GM19395 (cell line): ENCODE measurements at regions not wholly inside any gene's neighbourhood (a gene's known extent, or its start where the extent isn't known, plus 50 kb on each side); places are given as distances from the start of the nearest gene placed in this dataset.
A peak's percentile ranks its signal among the peaks of the same experiment; 100 is the strongest.
"Not testable (repeated sequence)": the region's sequence is repeated elsewhere in the genome, so short reads cannot be mapped to it uniquely, and the experiment has no call there.

ENCODE experiments used
- ATAC-seq: cut with Tn5 transposase; IDR thresholded peaks from one replicate; pipeline ENCODE4 v1.9.1; 2021; ENCODE audit warnings: mild to moderate bottlenecking, moderate library complexity; ENCODE audit not compliant: unreplicated experiment

DNA sequence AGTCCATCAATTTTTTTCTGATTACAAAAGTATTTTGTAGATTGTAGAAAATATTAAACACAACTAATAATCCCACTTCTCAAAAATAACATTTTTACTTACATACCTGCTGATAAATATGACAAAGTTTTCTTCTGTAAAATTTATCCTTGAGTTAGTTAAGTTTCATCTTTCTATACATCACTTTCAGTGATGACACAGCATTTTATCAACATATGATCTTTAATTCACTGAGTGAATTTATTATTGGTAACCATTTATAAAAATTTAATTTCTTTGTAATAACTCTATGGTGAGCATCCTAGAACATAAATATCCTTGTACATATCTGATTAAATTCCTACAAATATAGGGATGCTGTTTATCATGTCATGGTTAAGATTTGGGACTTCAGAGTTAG, 385.0 kb upstream of the SLC35B3 start:
- no peak for ATAC-seq

DNA sequence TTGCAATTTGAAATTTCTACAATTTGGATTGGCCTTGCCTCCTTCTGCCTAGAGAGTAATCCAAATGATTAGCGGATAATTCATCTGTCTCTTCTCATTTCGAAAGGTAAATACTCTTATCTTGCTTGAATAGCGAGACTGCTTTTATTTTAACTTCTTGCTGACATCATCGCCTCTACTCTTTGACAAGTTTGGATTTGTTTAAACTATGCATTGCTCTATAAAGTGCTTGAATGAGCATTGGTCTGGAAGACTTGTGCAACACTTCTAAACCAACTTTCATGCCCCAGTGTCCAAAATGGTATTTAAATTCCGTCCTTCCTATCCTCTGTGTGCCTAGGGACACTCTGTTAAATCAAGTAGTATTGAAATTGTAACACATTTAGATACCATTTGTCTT, 384.1 kb upstream of the SLC35B3 start:
- no peak for ATAC-seq

DNA sequence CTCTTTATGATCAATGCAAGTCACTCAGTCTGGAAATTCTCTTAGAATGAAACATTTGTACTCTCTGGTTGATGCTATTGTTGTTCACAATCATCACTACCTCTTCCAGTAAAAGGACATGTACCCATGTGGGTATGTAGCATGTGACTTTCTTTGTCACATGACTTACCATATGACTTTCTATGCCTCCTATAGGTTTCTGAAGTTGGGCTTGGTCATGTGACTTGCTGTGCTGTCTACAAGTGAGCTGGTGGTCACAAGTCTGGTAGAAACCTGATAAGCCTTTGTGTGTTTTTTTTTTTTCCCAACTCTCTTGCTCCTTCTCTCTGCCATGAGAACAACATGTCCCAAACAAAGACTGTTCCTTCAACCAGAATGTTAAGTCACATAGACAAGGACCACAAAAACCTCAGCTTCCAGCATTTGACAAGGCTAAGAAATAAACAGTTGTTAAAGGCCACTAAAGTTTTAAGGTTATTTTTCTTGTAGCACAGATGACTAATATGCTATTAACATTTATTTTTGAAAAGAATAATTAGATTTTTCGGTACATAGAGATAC, 379.2 kb upstream of the SLC35B3 start:
- ATAC-seq, result no peak

DNA sequence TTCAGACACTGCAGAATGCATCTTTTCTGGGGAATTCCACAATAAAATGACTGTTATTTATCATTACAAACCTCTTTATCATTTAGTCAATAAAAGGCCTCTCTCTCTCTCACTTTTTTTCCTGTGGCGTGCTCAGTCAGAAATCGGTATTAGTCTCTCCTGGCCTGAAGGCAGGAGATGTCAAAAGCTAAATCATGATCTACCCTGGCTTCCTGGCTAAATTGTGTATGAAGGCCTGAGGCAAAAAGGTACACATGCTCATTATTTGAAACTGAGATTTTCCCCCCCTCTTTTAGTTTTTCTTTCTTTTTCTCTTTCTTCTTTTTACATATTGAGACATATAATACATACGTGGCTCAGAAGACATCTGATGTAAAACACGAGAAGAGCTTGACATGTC, 375.0 kb upstream of the SLC35B3 start:
- ATAC-seq, result no peak

DNA sequence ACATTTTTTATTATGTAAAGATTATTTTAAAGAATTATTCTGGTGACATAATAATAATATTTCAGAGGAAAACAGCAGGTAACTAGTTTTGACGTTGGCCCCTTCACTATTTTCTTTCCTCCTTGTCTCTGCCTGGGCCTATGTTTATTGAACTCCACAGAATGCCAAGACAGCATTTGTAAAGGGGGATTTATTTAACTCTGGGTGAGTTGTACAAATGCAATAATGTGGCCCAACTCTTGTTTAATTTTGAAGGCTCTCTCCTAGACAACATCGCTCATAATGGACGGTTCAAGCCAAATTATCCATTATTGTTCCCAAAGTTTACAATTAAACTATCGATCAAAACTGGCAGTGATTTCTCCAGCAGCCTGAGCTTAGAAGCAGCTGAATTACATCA, 374.3 kb upstream of the SLC35B3 start:
- ATAC-seq, result no peak

DNA sequence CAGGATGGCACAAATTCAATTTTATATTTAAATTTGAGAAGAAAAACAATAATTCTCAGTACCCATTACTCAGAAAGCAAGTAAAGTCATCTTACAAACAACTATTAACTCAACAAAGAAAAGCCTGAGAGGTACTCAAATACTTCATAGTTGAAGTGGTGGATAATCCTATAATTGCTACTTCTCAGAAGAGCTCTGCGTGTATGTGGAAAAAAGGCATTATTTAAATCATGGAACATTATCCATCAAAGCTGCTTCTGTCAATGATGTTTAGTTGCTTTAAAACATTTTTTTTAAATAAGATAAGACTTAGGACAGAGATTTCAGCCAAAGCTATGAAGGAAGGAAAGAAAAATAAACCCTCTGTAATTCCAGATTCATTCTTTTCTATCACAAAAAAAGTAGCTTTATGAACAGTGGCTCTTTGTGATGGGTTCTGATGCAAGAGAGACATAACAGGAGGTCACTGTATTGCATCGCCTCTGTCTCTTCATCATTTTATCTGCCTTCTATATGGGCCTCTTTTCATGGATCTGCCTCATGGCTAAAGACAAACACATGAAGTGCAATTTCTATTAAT, 367.9 kb upstream of the SLC35B3 start:
- no peak for ATAC-seq

DNA sequence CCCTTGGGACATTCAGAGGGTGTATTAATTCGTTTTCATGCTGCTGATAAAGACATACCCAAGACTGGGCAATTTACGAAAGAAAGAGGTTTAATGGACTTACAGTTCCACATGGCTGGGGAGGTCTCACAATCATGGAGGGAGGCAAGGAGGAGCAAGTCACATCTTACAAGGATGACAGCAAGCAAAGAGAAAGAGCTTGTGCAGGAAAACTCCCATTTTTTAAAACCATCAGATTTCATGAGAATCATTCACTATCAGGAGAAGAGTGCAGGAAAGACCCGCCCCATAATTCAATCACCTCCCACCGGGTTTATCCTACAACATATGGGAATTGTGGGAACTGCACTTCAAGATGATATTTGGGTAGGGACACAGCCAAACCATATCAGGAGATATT, 367.1 kb upstream of the SLC35B3 start:
- ATAC-seq, result not testable (repeated sequence)

DNA sequence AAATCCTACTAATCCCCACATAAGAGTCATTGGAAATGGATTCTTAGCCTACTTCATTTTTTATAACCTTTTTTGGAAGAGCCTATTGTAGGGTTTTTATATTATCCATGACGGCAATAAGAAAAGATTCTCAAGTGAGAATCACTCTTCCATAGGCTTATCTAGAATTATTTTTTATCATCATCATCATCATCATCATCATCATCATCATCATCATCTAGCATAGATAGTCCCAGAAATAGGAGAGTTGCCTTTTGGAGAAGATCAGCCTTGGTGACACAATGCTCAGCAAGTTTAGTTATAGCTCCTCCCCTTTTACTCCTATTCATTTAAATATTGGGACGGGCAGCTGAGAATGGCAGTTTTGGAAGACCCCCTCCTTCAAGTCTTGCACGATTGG, 359.1 kb upstream of the SLC35B3 start:
- ATAC-seq, result no peak

DNA sequence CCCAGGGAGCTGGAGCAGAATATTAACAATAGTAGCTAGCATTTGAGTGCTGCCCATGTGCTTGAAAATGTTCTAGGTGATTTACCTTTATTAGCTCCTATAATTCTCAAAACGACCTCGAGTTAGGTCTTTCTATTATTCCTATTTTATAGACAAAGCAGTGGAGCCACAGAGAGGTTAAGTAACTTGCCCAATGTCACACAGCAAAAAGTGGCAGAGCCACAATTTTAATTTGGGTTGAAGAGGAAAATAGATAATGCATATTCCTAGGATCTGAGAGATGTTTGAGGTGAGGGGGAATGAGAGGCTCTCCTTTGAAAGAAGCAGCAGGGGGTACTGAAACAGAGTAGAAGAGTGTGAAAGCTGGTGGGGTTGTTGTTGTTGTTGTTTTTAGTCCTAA, 354.5 kb upstream of the SLC35B3 start:
- ATAC-seq, result no peak

DNA sequence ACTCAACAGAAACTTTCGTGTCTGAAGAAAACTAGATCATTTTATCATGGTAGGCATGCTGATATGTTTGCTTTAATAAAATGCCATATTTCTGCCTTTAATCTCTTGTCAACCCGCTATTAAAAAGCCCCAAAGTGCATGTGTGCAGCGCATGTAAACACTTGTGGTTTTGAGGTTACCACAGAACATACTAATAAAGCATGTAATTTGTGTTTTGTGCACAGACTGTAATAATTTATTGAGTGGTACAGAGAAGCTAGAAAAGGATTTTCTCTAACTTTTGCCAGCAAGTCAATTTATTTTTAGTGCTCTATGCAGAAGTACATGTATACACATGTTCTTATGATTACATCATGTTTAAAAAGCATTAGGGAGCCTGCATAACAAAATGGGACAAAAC, 349.9 kb upstream of the SLC35B3 start:
- no peak for ATAC-seq

DNA sequence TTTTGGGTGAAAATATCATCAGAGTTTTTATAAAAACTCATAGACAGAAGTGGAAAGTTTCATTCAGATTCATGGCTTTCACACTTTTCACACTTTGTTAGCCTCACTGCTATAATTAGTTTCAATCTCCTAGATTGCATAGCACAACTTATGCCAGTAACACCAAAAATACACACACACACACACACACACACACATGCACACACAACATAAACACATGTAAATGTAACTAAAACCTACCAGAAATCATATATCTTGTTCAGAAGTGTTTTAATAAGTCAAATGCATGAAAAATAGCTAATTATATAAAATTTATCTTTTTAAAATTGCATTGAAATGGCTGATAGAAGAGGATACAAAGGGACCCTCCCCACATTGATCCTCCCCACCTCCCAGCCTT, 347.8 kb upstream of the SLC35B3 start:
- no peak for ATAC-seq

DNA sequence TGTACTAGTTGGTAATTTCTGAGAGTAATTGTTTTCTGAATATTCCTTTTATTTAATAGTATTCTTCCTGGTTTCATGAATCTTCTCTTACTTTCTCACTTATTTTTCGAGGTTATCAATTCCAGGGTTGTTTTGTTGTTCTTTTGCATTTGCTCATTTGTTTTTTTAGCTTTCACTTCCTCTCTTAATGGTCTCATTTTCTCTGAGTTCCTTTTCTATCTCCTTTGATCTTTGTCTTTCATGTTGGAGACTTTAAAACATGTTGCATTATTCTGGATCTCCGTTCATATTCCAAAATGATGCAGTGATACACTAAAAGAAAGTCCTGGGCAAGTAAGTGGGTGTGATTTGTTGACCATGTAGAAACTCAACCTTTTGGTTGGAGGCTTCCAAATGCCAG, 345.3 kb upstream of the SLC35B3 start:
- no peak for ATAC-seq

DNA sequence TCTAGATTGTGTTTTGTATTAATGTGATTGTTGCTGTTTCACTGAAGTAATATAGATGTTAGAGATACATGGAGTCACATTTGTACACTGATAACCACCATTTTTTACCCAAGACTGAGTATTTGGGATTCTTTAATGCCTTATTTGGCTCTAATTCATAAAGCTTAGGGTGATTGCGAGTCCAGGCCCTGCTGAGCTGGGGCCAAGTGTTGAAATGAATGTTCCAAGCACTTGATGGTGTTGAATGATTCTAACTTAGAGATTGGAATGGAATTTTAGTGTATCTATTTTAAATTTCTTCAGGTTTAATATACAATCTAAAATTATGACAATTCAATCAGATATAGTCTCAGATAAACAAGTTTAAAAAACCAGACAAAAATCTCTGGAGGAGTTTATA, 329.4 kb upstream of the SLC35B3 start:
- no peak for ATAC-seq

DNA sequence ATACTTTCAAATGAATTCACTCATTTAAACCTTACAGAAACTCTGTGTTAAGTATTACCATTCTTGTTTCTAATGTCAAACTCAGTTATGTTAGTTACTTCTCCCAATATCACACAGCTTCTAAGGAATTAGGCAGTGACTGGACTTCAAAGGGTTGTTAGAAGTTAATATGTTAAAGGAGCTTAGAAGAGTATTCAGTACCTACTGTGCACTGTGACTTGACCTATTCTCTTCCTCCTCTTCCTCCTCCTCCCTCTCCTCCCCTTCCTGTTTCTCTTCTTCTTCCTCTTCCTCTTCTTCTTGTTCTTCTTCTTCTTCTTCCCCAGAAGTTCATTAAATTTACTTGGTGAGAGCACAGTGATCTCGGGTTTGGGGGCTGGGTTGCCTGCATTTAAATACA, 325.6 kb upstream of the SLC35B3 start:
- ATAC-seq, result no peak

DNA sequence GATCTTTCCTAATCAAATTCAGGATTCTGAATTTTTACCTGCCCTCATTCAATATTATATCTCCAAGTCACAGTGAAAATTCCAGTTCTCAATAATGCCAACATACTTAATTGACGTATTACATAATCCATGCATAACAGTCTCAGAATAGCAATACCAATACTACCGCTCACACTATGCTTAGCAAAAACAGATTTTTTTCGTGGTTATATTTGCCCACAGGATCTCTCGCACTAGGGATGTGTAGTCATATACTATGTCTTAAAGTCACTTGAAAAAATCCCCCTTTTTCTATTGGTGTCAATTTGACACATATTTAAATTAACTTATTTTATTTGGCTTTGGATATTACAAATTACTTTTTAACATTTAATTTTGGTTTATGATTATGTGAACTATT, 323.1 kb upstream of the SLC35B3 start:
- ATAC-seq, result no peak

DNA sequence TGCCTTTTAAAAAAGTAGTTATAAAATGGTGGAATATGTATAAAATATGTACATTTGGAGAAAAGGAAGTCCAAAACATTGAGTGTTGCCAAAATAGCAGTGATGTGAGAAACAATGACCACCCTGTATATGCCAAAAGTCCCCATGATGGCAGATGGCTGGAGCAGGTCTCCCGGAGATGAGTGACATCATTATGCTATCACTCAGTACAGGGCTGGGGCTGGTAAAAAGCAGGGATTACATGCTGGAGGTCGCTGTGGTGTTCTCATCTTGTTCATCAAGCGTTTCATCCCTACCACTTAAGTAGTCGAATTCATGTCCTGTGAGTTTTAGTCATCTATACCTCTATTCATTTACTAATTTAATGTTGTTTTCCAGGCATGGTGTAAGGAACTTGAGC, 315.3 kb upstream of the SLC35B3 start:
- no peak for ATAC-seq

DNA sequence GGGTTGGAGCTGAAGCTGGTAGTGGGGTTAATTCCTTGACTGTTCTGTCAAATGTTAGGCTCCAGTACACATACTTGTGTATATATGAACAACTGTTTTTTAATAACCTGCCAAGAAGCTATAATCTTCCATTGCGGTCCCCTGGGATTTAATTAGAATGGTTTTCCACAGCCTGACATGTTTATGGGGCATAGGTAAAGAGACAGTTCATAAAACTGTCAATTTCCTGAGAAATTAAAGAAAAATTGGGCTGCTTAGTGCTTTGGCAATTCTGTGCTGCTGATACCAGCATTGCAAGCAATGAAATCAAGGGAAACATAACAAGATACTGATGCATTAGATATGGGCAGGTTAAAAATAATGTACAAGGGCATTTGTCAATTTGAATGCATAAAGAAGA, 314.1 kb upstream of the SLC35B3 start:
- ATAC-seq, result no peak

DNA sequence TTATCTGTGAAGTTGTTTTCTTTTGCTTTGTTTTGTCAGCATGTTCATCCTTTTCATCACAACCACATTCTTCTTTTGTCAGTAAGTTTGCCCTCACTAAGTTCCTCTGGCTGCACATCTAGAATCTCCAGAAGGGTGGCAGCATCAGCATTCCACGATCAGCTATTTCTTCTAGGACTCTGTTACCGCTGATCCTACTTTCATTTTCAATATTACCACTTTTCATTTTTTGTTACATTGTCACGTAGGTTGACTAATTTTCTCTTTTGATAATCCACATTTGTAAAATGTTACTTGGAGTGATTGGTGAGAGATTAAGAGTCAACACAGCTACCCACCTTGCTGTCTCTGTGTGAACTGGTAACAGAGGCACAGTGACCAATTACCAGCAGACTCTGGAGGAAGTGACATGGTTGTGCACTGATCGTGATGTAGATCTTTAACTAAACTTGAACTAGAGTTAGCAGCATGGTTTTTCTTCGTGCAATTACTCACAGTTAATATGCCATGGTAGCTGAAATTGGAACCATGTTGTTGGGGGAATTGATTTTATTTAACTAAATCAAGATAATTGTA, 307.9 kb upstream of the SLC35B3 start:
- ATAC-seq, result peak; percentile 86

DNA sequence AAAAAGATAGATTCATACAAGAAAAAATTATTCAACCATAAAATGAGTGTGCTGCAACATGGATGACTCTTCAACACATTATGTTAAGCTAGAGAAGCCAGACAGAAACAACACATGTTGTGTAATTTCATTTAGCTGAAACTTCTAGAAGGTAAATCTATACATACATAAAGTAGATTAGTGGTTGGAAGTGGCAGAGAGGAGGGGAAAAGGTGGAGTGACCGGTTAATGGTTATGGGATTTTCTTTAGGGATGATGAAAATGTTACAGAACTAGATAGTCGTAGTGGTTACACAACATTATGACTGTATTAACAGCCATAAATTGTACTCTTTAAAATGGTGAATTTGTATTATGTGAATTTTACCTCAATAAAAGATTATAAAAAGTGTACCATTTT, 304.1 kb upstream of the SLC35B3 start:
- ATAC-seq, result no peak

DNA sequence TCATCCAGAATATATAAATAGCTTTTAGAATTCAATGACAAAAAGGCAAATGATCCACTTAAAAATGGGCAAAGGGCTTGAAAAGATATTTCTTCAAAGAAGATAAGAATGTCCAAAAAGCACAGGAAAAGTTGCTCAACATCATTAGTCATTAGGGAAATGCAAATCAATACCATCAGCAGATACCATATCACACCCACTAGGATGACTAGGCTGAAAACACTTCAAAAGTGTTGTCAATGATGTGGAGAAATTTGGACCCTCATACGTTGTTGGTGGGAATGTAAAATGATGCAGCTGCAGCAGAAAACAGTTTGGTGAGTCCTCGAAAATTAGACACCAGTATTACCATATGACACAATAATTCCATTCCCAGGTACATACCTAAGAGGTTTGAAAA, 303.6 kb upstream of the SLC35B3 start:
- ATAC-seq, result no peak

DNA sequence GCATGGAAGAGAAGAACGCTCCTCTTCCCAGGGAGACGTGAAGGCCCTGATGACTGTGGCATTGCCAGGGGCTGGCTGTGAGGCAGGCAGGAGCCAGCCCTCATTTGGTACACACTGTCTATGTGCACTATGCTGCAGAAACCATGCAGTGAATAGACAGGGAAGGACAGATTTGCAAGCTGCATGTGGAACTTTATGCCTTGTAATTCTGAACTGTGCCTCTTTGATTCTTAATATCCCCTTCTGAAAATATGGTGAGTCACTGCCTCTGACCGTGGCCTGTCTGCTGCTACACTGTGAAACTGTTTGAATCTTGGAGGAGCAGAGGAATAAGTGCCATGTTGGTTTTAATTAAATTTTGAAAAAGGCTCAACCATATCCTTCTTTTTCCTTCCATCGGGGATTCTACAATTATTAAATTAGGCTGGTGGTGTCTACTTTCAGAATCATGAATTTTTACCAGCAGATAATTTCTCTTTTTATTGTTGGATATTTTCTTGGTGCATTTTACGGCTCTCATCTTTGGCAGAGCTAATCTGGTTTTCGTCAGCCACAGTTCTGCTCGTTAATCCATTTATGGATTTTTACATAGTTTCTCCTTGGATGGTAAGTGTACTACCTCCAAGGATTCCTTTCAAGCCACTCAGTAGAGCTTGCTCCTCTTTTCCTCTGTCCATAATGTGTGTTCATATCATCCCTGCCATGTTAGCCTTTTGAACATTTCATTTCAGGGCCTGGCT, 301.0 kb upstream of the SLC35B3 start:
- no peak for ATAC-seq

DNA sequence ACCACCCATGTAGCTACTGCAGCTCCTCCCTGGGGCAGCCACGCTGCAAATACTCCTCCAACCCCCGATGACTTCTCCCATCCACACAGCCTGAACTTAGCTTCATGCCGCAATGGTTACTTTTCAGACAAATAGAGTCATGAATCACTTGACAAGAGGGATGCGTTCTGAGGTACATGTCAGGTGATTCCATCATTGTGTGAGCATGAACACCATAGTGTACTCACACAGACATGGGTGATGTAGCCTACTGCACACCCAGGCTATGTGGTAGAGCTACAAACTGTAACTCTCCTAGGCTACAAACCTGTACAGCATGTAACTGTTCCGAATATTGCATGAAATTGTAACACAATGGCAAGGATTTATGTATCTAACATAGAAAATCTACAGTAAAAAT, 298.5 kb upstream of the SLC35B3 start:
- no peak for ATAC-seq
